ENCODE measurements at regions not wholly inside any gene's neighbourhood (a gene's known extent, or its start where the extent isn't known, plus 50 kb on each side); places are given as distances from the start of the nearest gene placed in this dataset.

GRCh38 chrX:125791787-125792186 is 374.3 kb downstream of the DCAF12L2 start:
- no peak for DNase-seq (ENCODE audit: low spot score)

GRCh38 chrX:125810856-125811255 is 355.2 kb downstream of the DCAF12L2 start:
- no peak for DNase-seq (ENCODE audit: low spot score)

GRCh38 chrX:125826080-125826479 is 340.0 kb downstream of the DCAF12L2 start:
- DNase-seq (ENCODE audit: low spot score): no peak

- DNase-seq (ENCODE audit: low spot score): no peak
Observed at GRCh38 chrX:125826774-125827451, 339.2 kb downstream of the DCAF12L2 start.

- DNase-seq (ENCODE audit: low spot score): no peak
Observed at GRCh38 chrX:125846271-125846670, 319.8 kb downstream of the DCAF12L2 start.

- no peak for DNase-seq (ENCODE audit: low spot score)
Observed at GRCh38 chrX:125850693-125851092, 315.4 kb downstream of the DCAF12L2 start.

- DNase-seq (ENCODE audit: low spot score): no peak
Observed at GRCh38 chrX:125883169-125883568, 282.9 kb downstream of the DCAF12L2 start.

GRCh38 chrX:125894947-125895346 is 271.1 kb downstream of the DCAF12L2 start:
- no peak for DNase-seq (ENCODE audit: low spot score)

- no peak for DNase-seq (ENCODE audit: low spot score)
Observed at GRCh38 chrX:125895518-125895917, 270.6 kb downstream of the DCAF12L2 start.

GRCh38 chrX:125926295-125926694 is 239.8 kb downstream of the DCAF12L2 start:
- DNase-seq (ENCODE audit: low spot score): no peak

DNA sequence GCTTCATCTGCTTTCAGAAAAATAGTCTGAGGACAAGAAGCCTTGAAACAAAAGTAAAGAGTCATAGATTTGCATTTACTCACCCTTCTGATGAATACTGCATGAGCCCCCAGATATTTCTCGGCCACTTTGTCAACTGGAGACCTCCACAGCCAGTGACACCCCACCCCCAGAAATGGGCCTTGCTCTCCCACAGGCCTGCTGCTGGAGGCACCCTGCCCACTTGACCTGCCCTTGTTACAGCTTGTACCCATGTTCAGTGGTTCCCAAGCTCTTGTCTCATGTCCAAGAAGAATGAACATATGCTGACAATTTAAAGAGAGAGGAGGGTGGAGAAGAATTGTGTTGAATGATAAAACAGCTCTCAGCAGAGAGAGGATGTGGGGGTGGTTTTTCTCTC is 225.1 kb downstream of the DCAF12L2 start:
- DNase-seq (ENCODE audit: low spot score): no peak

DNA sequence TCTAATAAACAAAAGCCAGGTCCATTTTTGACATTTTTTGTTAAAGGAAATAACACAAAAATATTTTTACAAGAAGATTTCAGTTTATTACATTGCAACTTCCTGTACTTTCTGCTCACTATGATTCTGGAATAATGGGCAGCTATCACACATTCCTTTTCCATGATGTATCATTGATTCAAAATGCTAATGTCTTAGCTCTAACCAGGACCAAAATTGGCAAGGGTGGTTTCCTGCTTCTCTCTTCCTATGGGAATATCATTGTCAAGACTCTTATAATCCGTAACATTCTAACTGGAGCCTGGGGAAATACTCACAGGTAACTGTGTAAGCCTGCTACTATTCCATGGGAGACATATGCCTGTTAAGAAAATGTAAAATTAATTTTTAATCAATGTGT is 218.6 kb downstream of the DCAF12L2 start:
- no peak for DNase-seq (ENCODE audit: low spot score)

DNA sequence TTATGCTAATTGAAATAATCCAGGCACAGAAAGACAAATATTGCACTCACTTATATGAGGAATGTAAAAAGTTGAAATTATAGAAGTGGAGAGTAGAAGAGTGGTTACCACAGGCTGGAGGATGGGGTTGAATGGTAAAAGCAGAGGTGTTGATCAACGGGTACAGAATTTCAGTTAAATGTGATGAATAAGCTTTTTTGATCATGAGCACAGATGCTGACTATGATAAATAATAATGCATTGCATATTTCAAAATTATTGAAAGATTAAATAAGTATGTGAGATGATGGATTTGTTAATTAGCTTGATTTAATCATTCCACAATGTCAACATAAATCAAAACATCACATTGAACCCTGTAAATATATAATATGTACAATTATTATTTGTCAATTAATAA is 213.1 kb downstream of the DCAF12L2 start:
- DNase-seq (ENCODE audit: low spot score): no peak

DNA sequence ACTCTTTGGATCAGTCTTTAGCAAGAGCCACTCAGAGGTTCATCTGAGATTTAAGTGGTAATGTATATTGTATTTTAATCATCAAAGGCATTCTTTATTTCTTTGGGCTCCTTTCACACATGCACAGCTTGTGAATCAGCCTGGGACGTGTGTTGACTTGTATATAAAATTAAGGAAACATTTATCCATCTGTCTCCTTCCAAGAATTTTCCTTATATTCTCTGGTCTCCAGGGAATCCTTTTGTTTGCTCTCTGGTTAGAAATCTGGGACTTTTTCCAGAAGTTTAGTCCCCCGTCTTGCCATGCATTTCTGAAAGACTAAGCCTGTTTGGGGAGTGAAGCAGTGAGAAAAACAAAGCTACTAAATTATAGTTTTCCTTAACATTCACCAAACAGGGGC is 212.3 kb downstream of the DCAF12L2 start:
- DNase-seq (ENCODE audit: low spot score): no peak

GRCh38 chrX:125954236-125954635 is 211.9 kb downstream of the DCAF12L2 start:
- DNase-seq (ENCODE audit: low spot score): no peak

GRCh38 chrX:125977851-125978250 is 188.2 kb downstream of the DCAF12L2 start:
- no peak for DNase-seq (ENCODE audit: low spot score)

DNA sequence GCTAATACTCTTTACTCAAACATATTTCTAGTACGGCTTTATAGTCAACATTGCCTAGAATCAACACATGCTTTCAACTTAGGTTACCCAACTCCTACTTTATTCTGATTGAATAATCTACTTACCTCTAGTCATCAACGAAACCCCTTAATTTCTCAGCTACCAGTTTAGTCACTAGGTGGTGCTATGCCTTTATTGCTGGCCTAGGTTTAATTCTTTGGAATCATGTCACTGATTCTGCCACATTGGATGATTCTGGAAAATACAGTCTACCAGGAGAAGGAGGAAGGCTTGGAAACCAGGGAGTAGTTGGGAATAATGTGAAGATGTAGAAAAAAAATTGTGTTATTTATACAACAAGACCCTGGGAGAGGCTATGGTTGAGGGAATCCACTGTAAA is 167.7 kb downstream of the DCAF12L2 start:
- no peak for DNase-seq (ENCODE audit: low spot score)

- no peak for DNase-seq (ENCODE audit: low spot score)
Observed at GRCh38 chrX:126027229-126027628, 138.9 kb downstream of the DCAF12L2 start.

DNA sequence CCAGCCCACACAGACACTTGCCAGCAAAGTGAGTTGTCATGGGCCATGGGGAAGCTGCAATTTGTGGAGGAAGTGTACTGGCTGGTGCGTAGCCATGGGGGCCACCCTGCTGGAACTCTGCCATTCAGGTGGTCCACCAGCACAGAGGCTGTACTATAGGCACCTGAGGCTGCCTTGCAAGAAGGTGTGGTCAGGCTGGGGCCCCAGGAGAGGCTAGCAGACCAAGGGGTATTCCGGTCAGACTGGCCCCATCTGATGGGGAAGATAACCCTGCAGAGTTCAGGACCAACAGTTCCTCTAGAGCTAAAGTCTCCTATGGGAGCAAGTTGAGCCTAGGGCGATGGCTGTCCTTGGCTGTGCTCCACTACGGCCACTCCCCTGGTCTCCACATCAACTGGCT is 136.1 kb downstream of the DCAF12L2 start:
- DNase-seq (ENCODE audit: low spot score): no peak

- DNase-seq (ENCODE audit: low spot score): no peak
Observed at GRCh38 chrX:126063984-126064383, 102.1 kb downstream of the DCAF12L2 start.

- DNase-seq (ENCODE audit: low spot score): no peak
Observed at GRCh38 chrX:126064901-126065541, 101.1 kb downstream of the DCAF12L2 start.

GRCh38 chrX:126065901-126066660 is 100.0 kb downstream of the DCAF12L2 start:
- DNase-seq (ENCODE audit: low spot score): no peak
